ENCODE measurements at regions not wholly inside any gene's neighbourhood (a gene's known extent, or its start where the extent isn't known, plus 50 kb on each side); places are given as distances from the start of the nearest gene placed in this dataset.

DNA sequence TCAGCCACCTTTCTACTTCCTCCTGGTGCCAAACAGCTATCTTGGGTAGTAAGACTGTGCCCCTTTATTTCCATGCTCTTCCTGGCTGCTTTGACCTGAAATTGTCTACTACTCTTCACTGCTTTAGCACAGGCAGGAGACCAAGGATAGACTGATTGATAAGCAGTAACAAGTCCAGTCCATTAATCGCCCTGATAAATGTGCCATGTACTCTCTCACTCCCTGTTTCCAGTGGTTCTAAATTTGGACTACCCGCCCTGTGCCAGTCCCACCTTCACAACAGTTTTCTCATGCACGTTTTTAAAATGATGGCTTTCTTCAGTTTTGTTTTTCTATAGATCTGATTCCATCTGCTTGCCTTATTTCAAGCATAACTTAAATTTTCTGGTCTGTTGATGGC lies 189.6 kb upstream of the RBMS1 start:
- TF ChIP-seq, protein P1, sequence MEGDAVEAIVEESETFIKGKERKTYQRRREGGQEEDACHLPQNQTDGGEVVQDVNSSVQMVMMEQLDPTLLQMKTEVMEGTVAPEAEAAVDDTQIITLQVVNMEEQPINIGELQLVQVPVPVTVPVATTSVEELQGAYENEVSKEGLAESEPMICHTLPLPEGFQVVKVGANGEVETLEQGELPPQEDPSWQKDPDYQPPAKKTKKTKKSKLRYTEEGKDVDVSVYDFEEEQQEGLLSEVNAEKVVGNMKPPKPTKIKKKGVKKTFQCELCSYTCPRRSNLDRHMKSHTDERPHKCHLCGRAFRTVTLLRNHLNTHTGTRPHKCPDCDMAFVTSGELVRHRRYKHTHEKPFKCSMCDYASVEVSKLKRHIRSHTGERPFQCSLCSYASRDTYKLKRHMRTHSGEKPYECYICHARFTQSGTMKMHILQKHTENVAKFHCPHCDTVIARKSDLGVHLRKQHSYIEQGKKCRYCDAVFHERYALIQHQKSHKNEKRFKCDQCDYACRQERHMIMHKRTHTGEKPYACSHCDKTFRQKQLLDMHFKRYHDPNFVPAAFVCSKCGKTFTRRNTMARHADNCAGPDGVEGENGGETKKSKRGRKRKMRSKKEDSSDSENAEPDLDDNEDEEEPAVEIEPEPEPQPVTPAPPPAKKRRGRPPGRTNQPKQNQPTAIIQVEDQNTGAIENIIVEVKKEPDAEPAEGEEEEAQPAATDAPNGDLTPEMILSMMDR (conservative IDR thresholded peaks at IDR 0.05; ENCODE audit: low read depth in 2 of 2) = no peak
- TF ChIP-seq POLR2AphosphoS5 (IDR thresholded peaks at IDR 0.05; ENCODE audit: low read depth) = no peak
